ENCODE measurements at regions not wholly inside any gene's neighbourhood (a gene's known extent, or its start where the extent isn't known, plus 50 kb on each side); places are given as distances from the start of the nearest gene placed in this dataset.

DNA sequence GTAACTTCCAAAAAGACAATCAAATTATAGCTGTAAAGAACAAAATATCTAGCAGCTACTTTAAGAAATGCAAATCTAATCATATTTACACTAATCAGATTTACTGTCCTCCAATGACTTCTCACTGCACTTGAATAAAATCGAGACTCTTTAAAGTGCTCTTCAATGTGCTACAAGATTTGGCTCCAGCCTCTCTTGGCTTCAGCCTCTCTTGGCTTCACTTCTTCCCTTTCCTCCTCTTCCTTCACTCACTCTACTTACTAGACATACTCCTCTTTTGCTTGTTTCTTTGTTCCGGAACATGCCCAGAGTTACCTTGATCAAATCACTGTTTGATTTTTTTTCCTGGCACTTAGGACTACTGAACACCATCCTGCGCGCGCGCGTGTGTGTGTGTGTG lies 495.4 kb downstream of the LMO7 start:
- no peak for DNase-seq (ENCODE audit: low read depth in 2 of 3, low spot score in 1 of 3)

DNA sequence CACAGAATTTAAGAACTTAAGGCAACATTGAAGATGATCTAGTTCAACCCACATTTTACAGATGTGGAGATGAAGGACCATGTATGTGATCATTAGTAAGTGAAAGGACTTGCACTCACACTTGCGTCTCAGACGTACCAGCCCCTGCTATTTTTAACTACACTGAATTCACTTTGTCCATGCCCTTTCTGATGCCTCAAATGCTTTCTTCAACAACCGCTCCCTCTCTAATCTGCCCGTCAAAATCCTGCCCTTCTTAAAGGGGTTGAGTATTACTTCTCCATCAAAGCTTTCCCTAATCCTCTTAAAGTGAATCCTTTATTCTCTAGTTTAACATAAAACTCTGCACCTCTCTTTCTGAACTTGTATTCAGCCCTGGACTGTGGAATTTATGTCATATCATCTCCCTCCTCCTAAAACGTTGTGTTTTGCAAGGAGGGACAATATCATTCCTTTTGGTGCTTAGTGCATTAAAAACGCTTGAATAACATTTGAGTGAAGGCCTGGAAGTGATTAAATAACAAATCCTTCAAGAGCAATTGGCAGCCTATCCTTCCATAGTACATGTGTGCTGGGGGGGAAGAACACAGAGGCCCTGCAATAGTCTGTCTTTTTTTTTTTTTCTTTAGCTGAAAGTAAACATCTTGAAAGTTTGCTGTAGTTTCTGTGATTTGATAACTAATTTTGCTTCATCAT lies 493.3 kb downstream of the LMO7 start:
- no peak for DNase-seq (ENCODE audit: low read depth in 2 of 3, low spot score in 1 of 3)

DNA sequence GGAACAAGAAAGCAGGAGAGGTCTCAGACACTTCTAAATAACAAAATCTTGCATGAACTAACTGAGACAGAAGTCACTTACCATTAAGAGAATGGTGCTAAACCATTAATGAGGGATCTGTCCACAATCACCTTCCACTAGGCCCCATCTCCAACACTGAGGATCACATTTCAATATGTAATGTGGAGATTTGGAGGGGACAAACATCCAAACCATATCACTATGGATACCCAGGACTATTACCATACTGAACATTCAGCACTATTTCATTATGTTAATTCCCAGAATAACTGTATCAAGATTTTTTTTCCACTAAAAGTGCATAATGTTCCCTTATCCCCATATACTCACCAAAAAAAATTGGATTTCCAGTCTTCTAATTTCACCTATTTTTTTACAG lies 491.8 kb downstream of the LMO7 start:
- no peak for DNase-seq (ENCODE audit: low read depth in 2 of 3, low spot score in 1 of 3)

DNA sequence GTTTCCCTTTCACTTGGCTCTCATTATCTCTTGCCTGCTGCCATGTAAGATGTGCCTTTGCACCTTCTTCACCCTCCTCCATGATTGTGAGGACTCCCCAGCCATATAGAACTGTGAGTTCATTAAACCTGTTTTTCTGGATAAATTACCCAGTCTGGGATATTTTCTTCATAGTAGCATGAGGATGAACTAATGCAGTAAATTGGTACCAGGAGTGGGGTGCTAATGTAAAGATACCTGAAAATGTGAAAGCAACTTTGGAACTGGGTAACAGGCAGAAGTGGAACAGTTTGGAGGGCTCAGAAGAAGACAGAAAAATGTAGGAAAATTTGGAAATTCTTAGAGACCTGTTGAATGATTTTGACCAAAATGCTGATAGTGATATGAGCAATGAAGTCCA lies 487.4 kb downstream of the LMO7 start:
- no peak for DNase-seq (ENCODE audit: low read depth in 2 of 3, low spot score in 1 of 3)

DNA sequence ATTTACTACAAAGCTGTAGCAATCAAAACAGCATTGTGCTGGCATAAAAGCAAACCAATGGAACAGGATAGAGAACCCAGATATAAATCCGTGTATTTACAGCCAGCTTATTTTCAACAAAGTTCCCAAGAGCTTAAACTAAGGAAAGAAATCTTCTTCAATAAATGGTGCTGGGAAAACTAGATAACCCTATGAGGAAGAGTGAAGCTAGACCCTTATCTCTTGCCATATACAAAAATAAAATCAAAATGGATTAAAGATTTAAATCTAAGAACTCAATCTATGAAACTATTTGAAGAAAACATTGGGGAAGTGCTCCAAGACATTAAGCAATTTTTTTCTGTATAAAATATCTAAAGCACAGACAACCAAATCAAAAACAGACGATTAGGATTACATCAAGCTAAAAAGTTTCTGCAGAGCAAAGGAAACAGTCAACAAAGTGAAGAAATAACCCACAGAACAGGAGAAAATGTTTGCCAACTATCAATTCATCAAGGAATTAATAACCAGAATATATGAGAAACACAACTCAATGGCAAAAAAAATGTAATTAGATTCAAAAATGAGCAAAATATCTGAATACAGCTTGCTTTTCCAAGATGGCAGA lies 480.7 kb downstream of the LMO7 start:
- no peak for DNase-seq (ENCODE audit: low read depth in 2 of 3, low spot score in 1 of 3)

DNA sequence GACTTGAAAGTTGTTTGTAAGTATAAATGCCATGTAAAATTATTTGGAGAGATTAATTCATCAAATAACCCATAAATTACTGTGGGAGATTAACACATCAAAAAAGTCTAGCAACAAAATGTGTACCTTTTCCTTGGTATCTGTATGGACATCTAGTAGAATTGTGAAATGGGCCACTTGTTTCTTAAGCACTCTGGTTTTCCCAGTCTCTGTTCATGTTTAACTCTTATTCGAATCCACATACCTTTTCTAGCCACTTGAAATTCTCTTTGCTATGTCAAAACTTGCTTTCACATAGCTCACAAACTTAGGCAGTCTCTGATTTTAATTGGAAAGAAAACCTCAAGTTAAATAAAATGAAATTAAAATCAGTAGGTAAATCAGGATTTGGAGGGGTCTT lies 470.6 kb downstream of the LMO7 start:
- DNase-seq (ENCODE audit: low read depth in 2 of 3, low spot score in 1 of 3) = no peak

DNA sequence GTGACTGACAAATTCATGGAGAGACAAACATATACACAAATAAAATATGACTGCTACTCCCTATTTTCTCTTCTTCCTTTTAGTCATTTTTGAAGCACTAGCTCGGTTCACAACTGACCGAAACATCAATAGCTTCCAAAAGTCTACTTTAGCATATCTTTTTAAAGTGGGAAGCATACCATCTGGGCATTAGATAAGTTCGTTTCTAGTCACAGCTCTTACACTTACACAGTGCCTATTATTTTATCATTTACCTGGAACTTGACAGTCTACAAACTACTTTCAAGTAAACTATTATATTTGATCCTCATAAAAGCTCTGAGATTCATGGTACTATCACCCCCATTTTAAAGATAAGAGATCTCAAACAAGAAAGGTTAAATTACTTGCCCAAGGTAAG lies 458.5 kb downstream of the LMO7 start:
- no peak for DNase-seq (ENCODE audit: low read depth in 2 of 3, low spot score in 1 of 3)

DNA sequence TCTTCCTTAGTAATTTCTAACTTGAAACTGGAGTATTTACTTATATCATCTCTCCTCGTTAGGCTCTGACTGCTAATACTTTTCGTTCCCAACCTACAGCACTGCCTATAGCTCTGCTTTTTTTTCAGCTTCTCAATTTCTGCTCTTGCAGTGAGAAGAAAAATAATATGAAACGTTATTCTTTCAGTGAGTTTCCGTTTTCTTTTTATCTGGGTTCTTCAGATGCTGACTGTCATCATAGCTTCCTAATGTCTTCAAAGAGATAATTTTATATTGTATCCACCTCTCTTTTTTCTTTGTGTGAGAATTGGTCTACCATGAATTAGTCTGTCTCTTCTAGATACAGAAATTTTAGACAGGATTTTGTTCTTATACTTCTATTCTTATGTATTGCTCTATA lies 454.9 kb downstream of the LMO7 start:
- no peak for DNase-seq (ENCODE audit: low read depth in 2 of 3, low spot score in 1 of 3)

DNA sequence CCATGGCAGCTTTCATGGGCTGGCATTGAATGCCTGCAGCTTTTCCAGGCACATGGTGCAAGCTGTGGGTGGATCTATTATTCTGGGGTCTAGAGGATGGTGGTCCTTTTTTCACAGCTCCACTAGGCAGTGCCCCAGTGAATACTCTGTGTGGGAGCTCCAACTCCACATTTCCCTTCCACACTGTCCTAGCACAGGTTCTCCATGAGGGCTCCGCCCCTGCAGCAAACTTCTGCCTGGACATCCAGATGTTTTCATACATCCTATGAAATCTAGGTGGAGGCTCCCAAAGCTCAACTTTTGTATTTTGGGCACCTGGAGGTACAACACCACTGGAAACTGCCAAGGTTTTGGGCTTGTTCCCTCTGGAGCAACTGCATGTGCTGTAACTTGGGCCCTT lies 450.6 kb downstream of the LMO7 start:
- DNase-seq (ENCODE audit: low read depth in 2 of 3, low spot score in 1 of 3) = no peak

DNA sequence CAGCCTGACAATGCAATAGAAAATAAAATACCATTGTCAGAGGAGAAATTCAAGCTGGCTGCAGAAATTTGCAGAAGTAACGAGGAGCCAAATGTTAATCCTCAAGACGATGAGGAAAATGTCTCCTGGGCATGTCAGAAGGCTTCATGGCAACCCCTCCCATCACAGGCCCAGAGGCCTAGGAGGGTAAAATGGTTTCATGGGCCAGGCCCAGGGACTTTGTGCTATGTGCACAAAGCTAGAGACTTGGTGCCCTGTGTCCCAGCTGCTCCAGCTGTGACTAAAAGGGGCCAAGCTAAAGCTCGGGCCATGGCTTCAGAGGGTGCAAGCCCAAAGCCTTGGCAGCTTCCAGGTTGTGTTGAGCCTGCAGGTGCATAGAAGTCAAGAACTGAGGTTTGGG lies 431.7 kb downstream of the LMO7 start:
- DNase-seq (ENCODE audit: low read depth in 2 of 3, low spot score in 1 of 3) = no peak

DNA sequence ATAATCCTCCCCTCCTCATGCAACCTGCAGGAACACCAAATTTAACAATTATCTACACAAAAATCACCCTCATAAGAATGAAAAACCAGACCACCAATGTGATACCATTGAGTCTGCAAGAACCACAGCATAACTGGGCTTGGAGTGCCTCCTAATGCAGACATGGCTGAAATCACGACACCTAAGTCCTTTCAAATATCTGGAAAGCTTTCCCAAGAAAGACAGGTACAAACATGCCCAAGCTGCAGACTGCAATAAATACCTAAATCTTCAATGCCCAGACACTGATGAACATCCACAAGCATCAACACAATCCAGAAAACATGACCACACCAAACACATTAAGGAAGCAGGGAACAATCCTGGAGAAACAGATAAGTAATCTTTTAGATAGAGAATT lies 417.1 kb downstream of the LMO7 start:
- no peak for DNase-seq (ENCODE audit: low read depth in 2 of 3, low spot score in 1 of 3)

DNA sequence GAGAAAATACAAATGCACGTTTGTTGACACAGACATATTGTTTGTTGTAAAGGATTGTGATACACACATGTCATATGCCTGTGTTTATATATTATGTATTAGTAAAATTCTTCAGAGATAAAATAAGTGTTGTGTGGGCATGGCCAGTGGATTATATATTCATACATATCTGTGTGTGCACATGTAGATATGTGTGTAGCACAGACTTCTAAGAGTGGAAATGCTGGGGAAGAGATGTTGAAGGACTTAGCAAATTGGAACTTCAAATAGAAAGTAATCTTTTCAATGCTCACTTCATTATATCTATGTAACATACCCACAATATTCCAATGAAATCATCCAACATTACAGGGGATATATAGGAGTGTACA lies 413.2 kb downstream of the LMO7 start:
- no peak for DNase-seq (ENCODE audit: low read depth in 2 of 3, low spot score in 1 of 3)

DNA sequence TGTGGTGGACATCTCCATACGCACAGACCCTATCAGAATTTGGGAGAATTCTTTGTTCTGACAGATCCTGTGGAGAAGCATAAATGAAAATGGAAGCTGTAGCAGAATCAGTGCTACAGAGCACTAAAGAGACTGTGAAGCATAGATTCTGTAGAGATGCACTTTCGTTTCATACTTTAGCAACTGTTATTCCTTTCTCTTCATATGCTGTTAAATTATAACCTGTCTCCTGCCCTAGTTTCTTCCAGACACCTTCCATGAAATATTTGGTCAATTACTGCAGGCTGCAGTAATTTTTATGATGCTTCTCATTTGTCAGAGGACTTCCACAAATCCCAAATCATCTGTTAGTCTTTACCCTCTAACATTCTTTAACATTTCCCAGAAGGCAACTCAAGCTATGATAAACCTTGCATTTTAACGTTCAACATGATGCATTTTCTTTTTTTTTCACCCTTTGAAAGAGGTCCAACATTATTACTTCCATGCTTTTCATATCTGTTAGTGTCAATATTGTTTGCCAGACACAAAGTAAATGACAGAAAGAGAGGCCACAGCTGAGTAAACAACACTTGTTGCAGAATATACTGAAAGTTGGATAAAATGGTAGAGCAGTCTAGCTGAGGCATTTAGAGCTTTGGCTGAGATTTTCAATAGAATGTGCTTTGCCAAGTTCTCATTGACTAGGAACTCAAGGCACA lies 412.7 kb downstream of the LMO7 start:
- no peak for DNase-seq (ENCODE audit: low read depth in 2 of 3, low spot score in 1 of 3)

DNA sequence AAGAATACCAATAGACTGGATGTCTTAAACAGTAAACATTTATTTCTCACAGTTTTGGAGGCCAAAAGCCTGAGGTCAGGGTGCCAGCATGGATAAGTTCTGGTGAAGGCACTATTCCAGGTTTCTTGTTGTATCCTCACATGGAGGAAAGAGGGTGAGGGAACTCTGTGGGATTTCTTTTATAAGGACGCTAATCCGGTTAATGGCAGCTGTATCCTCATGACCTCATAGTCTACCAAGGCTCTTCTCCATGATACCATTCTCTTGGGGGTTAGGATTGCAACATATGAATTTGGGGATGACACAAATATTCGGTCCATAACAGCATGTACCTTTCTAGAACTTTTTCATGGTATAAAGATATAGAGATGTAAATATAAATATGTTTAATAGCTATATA lies 412.0 kb downstream of the LMO7 start:
- DNase-seq (ENCODE audit: low read depth in 2 of 3, low spot score in 1 of 3) = no peak

DNA sequence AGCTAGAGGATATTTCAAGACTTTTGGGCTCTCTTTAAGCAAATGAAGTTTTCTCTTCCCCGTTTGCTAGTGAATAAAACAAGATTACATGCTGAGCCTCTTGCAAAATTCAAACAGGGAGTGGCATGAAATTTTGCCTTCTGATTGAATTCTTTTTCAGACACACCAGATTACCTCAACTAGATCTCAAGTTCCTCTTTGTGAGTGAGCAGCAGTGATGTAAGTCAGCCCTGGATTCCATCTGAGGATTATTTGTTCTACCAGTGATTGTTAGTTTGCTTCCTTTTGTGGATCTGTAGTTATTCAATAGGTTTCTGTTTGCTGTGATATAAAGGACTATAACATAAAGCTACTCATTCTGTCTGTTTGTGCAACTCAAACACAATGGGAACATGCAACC lies 407.7 kb downstream of the LMO7 start:
- no peak for DNase-seq (ENCODE audit: low read depth in 2 of 3, low spot score in 1 of 3)

DNA sequence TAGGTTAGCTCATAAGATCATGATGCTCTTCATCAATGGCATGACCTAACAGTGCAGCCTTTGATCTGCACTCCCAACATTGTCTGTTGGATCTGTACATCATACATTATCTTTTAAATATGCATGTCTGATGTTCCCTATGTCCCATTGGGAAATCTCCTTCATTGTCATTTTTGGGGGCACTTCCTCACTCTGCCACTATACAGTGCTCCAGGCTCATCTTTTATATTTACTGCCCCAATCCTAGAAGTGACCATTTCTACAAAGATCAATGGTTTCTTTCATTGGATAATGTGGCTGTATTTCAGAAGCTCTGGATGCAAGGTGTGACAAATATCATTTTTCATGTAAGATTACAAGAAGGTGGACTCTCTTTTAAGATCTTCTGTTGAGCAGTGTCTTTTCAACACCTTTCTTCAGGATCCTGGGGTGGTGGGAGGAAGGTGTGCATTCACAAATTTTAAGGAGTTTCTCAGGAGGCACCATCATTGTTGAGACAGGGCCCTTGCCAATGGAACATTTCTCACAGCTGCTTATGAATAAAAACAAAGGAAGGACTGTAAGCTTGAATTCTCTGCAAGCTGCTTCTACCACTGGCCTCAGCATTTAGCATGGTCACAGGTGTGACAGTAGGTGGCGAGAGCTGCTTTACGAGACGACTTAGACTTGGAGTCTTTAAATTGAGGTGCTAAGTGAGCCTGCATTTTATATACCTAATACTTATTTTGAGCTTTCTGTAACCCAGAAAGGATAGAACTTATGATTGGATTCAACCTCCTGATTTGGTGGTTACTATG lies 403.0 kb downstream of the LMO7 start:
- no peak for DNase-seq (ENCODE audit: low read depth in 2 of 3, low spot score in 1 of 3)

DNA sequence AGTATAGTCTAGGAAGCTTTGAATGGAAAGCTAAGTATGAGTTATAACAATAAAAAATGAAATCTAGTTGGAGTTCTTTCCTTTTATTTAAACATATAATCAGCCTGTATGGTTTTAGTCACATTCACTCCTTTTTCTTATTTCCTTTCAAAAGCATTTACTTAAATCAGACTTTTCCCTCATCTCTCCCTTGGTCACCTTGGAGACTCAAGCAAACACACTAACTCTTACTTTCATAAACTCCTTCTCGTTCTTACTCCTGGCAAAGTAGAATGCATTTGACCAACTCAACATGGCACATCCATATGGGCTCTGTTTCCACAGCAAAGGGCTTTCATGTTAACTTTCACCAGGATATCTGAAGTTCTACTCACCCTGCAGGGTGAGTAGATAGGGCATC lies 400.0 kb downstream of the LMO7 start:
- DNase-seq (ENCODE audit: low read depth in 2 of 3, low spot score in 1 of 3) = no peak

DNA sequence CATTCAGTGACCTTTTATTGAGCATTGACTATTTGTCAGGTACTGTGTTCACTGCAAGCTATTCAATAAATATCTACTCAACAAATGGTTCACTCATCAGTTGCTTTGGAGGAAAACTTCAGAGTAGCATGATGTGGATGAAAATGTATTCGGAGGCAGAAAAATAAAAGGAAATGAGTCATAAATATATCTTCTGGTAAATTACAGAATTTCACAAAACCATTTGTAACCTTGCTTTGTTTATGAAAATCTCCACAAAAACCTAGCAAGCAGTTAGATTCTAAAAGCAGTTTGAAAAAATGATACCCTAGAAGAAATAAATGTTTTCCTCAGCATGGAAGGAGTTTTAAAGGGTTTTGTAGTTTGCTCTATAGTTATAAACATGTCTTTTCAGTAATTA lies 399.6 kb downstream of the LMO7 start:
- DNase-seq (ENCODE audit: low read depth in 2 of 3, low spot score in 1 of 3) = no peak

DNA sequence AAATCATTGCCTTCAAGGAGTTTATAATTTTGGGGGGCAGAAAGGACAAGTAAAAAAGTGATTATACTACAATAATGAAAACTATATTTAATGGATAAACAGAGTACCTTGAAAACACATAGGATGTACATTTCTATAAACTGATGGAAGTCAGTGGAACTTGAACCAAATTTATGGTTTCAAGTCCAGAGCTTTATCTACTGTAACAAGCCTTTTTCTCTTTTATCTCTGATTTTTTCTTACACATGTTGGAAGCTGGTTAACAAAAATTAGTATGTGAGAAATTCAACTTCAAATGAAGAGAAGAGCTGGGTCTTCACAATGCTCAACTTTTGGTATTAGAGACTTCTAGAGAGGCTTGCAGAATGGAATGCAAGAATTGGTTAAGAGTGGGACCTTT lies 393.6 kb downstream of the LMO7 start:
- no peak for DNase-seq (ENCODE audit: low read depth in 2 of 3, low spot score in 1 of 3)

DNA sequence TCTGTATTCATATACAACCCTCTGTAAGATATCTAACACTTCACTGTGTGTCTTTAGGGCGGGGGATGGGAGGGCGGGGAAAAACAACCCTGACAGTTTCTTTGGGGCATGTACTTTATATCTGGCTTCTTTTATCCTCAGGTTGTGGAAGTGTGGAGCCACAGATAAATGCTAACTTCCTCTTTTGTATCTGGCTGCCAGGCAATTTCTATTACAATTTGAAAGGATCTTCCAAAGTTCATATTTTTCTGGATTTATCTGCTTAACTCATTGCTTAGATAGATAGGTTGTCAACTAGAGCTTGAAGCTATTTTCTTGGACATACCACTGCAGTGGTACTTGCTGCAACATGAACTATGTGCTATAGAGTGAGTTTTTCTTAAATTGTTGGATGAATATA lies 393.0 kb downstream of the LMO7 start:
- no peak for DNase-seq (ENCODE audit: low read depth in 2 of 3, low spot score in 1 of 3)

DNA sequence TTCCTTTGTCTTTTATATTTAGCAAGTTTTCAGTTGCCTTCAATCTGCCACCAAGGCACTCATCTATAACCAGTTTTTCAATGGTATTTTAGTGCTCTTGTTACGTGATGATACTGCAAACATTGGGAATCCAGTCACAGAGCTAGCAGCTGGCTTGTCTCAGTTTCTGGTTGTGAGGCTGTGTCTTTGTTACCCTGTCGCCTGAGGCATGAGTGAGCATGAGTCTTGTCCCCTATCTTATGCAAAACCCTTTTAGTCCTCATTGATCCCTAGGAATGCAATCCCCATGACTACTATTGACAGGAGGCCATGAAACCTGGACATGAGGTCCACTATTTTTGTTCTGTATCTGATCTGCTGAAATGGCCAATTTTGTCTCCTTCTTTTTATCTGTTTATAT lies 391.0 kb downstream of the LMO7 start:
- DNase-seq (ENCODE audit: low read depth in 2 of 3, low spot score in 1 of 3) = no peak

DNA sequence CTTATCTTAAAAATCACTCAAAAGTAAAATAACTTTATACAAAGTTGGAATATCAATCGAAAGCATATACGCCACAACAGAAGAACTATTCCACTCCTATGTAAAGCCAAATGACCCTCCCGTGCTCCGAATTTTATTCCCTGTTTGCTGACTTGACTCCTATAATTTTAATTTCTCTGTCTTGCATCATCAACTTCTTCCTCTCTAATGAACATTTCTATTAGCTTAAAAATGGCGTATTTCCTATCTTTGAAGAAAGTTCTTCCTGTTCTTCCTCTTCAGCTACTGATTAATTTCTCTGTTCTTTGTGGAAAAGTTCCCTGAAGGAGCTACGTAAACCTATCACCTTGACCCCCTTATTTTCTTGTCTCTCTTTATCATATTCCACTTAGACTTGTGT lies 389.3 kb downstream of the LMO7 start:
- no peak for DNase-seq (ENCODE audit: low read depth in 2 of 3, low spot score in 1 of 3)
